ENCODE measurements at regions not wholly inside any gene's neighbourhood (a gene's known extent, or its start where the extent isn't known, plus 50 kb on each side); places are given as distances from the start of the nearest gene placed in this dataset.

- TF ChIP-seq CTCF (IDR thresholded peaks at IDR 0.05; ENCODE audit: extremely low read depth, low read depth, low read length): no peak
- Histone ChIP-seq H3K79me2 (ENCODE audit: insufficient read depth, low read length) (no peaks in the 10 kb centered on the region), H3K36me3 (ENCODE audit: insufficient read depth, low read length) (no peaks in the 10 kb centered on the region), H3K27me3 (ENCODE audit: insufficient read depth, low read length) (no peaks in the 10 kb centered on the region), H3K4me3 (ENCODE audit: insufficient read depth, low read length) (no peak overlapping the region), H3K9me3 (ENCODE audit: low read depth, low read length) (no peaks in the 10 kb centered on the region), H2AFZ (ENCODE audit: low read length) (no peak overlapping the region), H3K4me2 (ENCODE audit: insufficient read depth, low read length) (no peak overlapping the region), H4K20me1 (ENCODE audit: insufficient read depth, low read length) (no peaks in the 10 kb centered on the region), H3K4me1 (ENCODE audit: insufficient read depth, low read length) (no peaks in the 10 kb centered on the region), H3K27ac (ENCODE audit: low read depth, low read length) (no peak overlapping the region)
- DNase-seq (ENCODE audit: insufficient read length, low spot score, missing footprints): no peak
Measured at GRCh38 chr16:17617021-17617552, 146.3 kb upstream of the XYLT1 start.

- no peak for DNase-seq (ENCODE audit: insufficient read length, low spot score, missing footprints)
- no peaks in the 10 kb centered on the region for H3K27me3 ChIP-seq (ENCODE audit: insufficient read depth, low read length)
- TF ChIP-seq CTCF (IDR thresholded peaks at IDR 0.05; ENCODE audit: extremely low read depth, low read depth, low read length): no peak
- no peaks in the 10 kb centered on the region for H4K20me1 ChIP-seq (ENCODE audit: insufficient read depth, low read length)
- H3K79me2 ChIP-seq (ENCODE audit: insufficient read depth, low read length): no peaks in the 10 kb centered on the region
- no peaks in the 10 kb centered on the region for H3K9me3 ChIP-seq (ENCODE audit: low read depth, low read length)
- no peaks in the 10 kb centered on the region for H3K36me3 ChIP-seq (ENCODE audit: insufficient read depth, low read length)
- no peaks in the 10 kb centered on the region for H3K4me1 ChIP-seq (ENCODE audit: insufficient read depth, low read length)
- H3K4me3 ChIP-seq (ENCODE audit: insufficient read depth, low read length): no peak overlapping the region
- no peak overlapping the region for H2AFZ ChIP-seq (ENCODE audit: low read length)
- no peak overlapping the region for H3K4me2 ChIP-seq (ENCODE audit: insufficient read depth, low read length)
- no peak overlapping the region for H3K27ac ChIP-seq (ENCODE audit: low read depth, low read length)
Measured at GRCh38 chr16:17612336-17612735, 141.6 kb upstream of the XYLT1 start.

GRCh38 chr16:17607609-17608008, 136.8 kb upstream of the XYLT1 start:
- no peak overlapping the region for H3K27ac ChIP-seq (ENCODE audit: low read depth, low read length)
- H3K4me1 ChIP-seq (ENCODE audit: insufficient read depth, low read length): no peaks in the 10 kb centered on the region
- H4K20me1 ChIP-seq (ENCODE audit: insufficient read depth, low read length): no peaks in the 10 kb centered on the region
- H3K9me3 ChIP-seq (ENCODE audit: low read depth, low read length): no peaks in the 10 kb centered on the region
- no peak overlapping the region for H2AFZ ChIP-seq (ENCODE audit: low read length)
- TF ChIP-seq CTCF (IDR thresholded peaks at IDR 0.05; ENCODE audit: extremely low read depth, low read depth, low read length): no peak
- H3K36me3 ChIP-seq (ENCODE audit: insufficient read depth, low read length): no peaks in the 10 kb centered on the region
- no peaks in the 10 kb centered on the region for H3K27me3 ChIP-seq (ENCODE audit: insufficient read depth, low read length)
- H3K4me2 ChIP-seq (ENCODE audit: insufficient read depth, low read length): no peak overlapping the region
- H3K4me3 ChIP-seq (ENCODE audit: insufficient read depth, low read length): no peak overlapping the region
- no peaks in the 10 kb centered on the region for H3K79me2 ChIP-seq (ENCODE audit: insufficient read depth, low read length)
- DNase-seq (ENCODE audit: insufficient read length, low spot score, missing footprints): no peak

- no peaks in the 10 kb centered on the region for H3K9me3 ChIP-seq (ENCODE audit: low read depth, low read length)
- H2AFZ ChIP-seq (ENCODE audit: low read length): no peak overlapping the region
- H3K36me3 ChIP-seq (ENCODE audit: insufficient read depth, low read length): no peaks in the 10 kb centered on the region
- no peak overlapping the region for H3K4me3 ChIP-seq (ENCODE audit: insufficient read depth, low read length)
- no peak overlapping the region for H3K27ac ChIP-seq (ENCODE audit: low read depth, low read length)
- no peak for DNase-seq (ENCODE audit: insufficient read length, low spot score, missing footprints)
- no peak for TF ChIP-seq CTCF (IDR thresholded peaks at IDR 0.05; ENCODE audit: extremely low read depth, low read depth, low read length)
- no peaks in the 10 kb centered on the region for H3K27me3 ChIP-seq (ENCODE audit: insufficient read depth, low read length)
- no peak overlapping the region for H3K4me2 ChIP-seq (ENCODE audit: insufficient read depth, low read length)
- no peaks in the 10 kb centered on the region for H3K4me1 ChIP-seq (ENCODE audit: insufficient read depth, low read length)
- no peaks in the 10 kb centered on the region for H4K20me1 ChIP-seq (ENCODE audit: insufficient read depth, low read length)
- no peaks in the 10 kb centered on the region for H3K79me2 ChIP-seq (ENCODE audit: insufficient read depth, low read length)
Measured at GRCh38 chr16:17607075-17607509, 136.3 kb upstream of the XYLT1 start.

Data from osteoblast (primary cell).